ENCODE measurements at regions not wholly inside any gene's neighbourhood (a gene's known extent, or its start where the extent isn't known, plus 50 kb on each side); places are given as distances from the start of the nearest gene placed in this dataset.

- TF ChIP-seq POLR2A (IDR thresholded peaks at IDR 0.05; ENCODE audit: extremely low read depth, insufficient read length) (no peak), CTCF (IDR thresholded peaks at IDR 0.05; ENCODE audit: low read depth, low read length) (no peak), MAX (IDR thresholded peaks at IDR 0.05; ENCODE audit: low read depth, low read length) (no peak), MYC (IDR thresholded peaks at IDR 0.05; ENCODE audit: low read depth, low read length) (no peak)
Measured at GRCh38 chr5:34523387-34523726, 132.8 kb upstream of the RAI14 start.
